ENCODE measurements at regions not wholly inside any gene's neighbourhood (a gene's known extent, or its start where the extent isn't known, plus 50 kb on each side); places are given as distances from the start of the nearest gene placed in this dataset.

- no peak overlapping the region for H3K27ac ChIP-seq
- TF ChIP-seq ZFX (IDR thresholded peaks at IDR 0.05; ENCODE audit: borderline replicate concordance) (no peak), CTCF (IDR thresholded peaks at IDR 0.05) (no peak)
These were observed 230.8 kb downstream of the CTTN start for GRCh38 chr11:70628855-70629844.

GRCh38 chr11:70630068-70630467 lies 231.7 kb downstream of the CTTN start:
- H3K27ac ChIP-seq = no peak overlapping the region
- TF ChIP-seq ZFX (IDR thresholded peaks at IDR 0.05; ENCODE audit: borderline replicate concordance) (no peak), CTCF (IDR thresholded peaks at IDR 0.05) (no peak)

GRCh38 chr11:70630816-70631623 lies 232.7 kb downstream of the CTTN start:
- no peak for TF ChIP-seq CTCF (IDR thresholded peaks at IDR 0.05)
- no peak for TF ChIP-seq ZFX (IDR thresholded peaks at IDR 0.05; ENCODE audit: borderline replicate concordance)
- no peak overlapping the region for H3K27ac ChIP-seq

- no peak overlapping the region for H3K27ac ChIP-seq
- TF ChIP-seq ZFX (IDR thresholded peaks at IDR 0.05; ENCODE audit: borderline replicate concordance) = no peak
- no peak for TF ChIP-seq CTCF (IDR thresholded peaks at IDR 0.05)
These were observed 233.3 kb downstream of the CTTN start for GRCh38 chr11:70631624-70632047.

GRCh38 chr11:70633610-70634009 lies 235.3 kb downstream of the CTTN start:
- H3K27ac ChIP-seq = no peak overlapping the region
- TF ChIP-seq ZFX (IDR thresholded peaks at IDR 0.05; ENCODE audit: borderline replicate concordance) (no peak), CTCF (IDR thresholded peaks at IDR 0.05) (no peak)

GRCh38 chr11:70636659-70637058 lies 238.3 kb downstream of the CTTN start:
- TF ChIP-seq ZFX (IDR thresholded peaks at IDR 0.05; ENCODE audit: borderline replicate concordance) = no peak
- TF ChIP-seq CTCF (IDR thresholded peaks at IDR 0.05) = no peak
- H3K27ac ChIP-seq = no peak overlapping the region
